ENCODE measurements at regions not wholly inside any gene's neighbourhood (a gene's known extent, or its start where the extent isn't known, plus 50 kb on each side); places are given as distances from the start of the nearest gene placed in this dataset.

- Mint-ChIP-seq H3K27ac (ENCODE audit: unreplicated experiment) (no peak overlapping the region), H3K9me3 (ENCODE audit: unreplicated experiment) (no peaks in the 10 kb centered on the region), H3K27me3 (ENCODE audit: unreplicated experiment) (peaks cover 2% of the 10 kb centered on the region), H3K36me3 (ENCODE audit: unreplicated experiment) (no peaks in the 10 kb centered on the region), H3K4me1 (ENCODE audit: low read depth, unreplicated experiment) (no peaks in the 10 kb centered on the region), H3K4me3 (ENCODE audit: unreplicated experiment) (no peak overlapping the region)
- no peak for DNase-seq
- TF ChIP-seq, protein P1, sequence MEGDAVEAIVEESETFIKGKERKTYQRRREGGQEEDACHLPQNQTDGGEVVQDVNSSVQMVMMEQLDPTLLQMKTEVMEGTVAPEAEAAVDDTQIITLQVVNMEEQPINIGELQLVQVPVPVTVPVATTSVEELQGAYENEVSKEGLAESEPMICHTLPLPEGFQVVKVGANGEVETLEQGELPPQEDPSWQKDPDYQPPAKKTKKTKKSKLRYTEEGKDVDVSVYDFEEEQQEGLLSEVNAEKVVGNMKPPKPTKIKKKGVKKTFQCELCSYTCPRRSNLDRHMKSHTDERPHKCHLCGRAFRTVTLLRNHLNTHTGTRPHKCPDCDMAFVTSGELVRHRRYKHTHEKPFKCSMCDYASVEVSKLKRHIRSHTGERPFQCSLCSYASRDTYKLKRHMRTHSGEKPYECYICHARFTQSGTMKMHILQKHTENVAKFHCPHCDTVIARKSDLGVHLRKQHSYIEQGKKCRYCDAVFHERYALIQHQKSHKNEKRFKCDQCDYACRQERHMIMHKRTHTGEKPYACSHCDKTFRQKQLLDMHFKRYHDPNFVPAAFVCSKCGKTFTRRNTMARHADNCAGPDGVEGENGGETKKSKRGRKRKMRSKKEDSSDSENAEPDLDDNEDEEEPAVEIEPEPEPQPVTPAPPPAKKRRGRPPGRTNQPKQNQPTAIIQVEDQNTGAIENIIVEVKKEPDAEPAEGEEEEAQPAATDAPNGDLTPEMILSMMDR (IDR thresholded peaks at IDR 0.05; ENCODE audit: partially characterized antibody, unreplicated experiment): no peak
Observed at GRCh38 chr15:96182736-96183513, 147.6 kb upstream of the NR2F2 start.

DNA sequence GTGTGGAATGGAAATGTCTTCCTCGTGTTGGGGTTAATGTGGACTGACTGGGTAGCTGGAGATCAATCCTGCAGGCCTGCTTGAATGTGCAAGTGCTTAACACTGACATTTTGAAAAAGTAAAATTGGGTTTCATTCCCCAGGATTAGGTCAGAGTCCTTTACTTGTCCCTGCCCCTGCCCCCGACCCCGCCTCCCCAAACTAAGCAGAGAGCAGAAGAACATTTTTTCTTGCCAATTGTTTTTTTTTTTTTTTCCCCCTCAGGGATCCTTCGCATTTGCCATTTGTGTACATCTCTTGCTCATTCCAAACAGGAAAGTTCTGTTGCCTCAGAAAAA, 147.0 kb upstream of the NR2F2 start:
- Mint-ChIP-seq H3K4me1 (ENCODE audit: low read depth, unreplicated experiment) (no peaks in the 10 kb centered on the region), H3K36me3 (ENCODE audit: unreplicated experiment) (no peaks in the 10 kb centered on the region), H3K27me3 (ENCODE audit: unreplicated experiment) (peaks cover 2% of the 10 kb centered on the region), H3K4me3 (ENCODE audit: unreplicated experiment) (no peak overlapping the region), H3K9me3 (ENCODE audit: unreplicated experiment) (no peaks in the 10 kb centered on the region), H3K27ac (ENCODE audit: unreplicated experiment) (no peak overlapping the region)
- TF ChIP-seq, protein P1 (IDR thresholded peaks at IDR 0.05; ENCODE audit: partially characterized antibody, unreplicated experiment): no peak
- DNase-seq: no peak

GRCh38 chr15:96183867-96184266, 146.6 kb upstream of the NR2F2 start:
- Mint-ChIP-seq H3K4me3 (ENCODE audit: unreplicated experiment) (no peak overlapping the region), H3K36me3 (ENCODE audit: unreplicated experiment) (no peaks in the 10 kb centered on the region), H3K27me3 (ENCODE audit: unreplicated experiment) (peaks cover 2% of the 10 kb centered on the region), H3K27ac (ENCODE audit: unreplicated experiment) (no peak overlapping the region), H3K9me3 (ENCODE audit: unreplicated experiment) (no peaks in the 10 kb centered on the region), H3K4me1 (ENCODE audit: low read depth, unreplicated experiment) (no peaks in the 10 kb centered on the region)
- TF ChIP-seq, protein P1 (IDR thresholded peaks at IDR 0.05; ENCODE audit: partially characterized antibody, unreplicated experiment): no peak
- no peak for DNase-seq

DNA sequence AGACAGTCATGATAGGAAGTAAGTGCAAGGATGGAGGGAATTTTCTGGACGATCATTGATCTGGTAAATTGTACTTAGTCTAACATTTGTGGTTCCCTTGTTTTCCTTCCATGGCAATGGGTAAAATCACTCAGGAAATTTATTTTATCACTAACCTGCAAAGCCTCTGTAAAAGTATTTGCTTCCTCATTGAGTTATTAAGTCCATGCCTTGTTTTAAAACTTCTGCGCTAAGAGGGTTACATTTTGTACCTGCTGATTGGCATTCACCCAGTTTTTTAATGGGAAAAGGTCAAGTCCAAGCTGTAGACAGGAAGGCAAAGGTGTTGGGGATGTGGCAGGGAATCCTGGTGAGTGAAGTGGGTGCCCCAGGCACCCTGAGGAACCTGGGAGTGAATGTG, 146.2 kb upstream of the NR2F2 start:
- H3K36me3 Mint-ChIP-seq (ENCODE audit: unreplicated experiment): no peaks in the 10 kb centered on the region
- no peaks in the 10 kb centered on the region for H3K9me3 Mint-ChIP-seq (ENCODE audit: unreplicated experiment)
- peaks cover 2% of the 10 kb centered on the region for H3K27me3 Mint-ChIP-seq (ENCODE audit: unreplicated experiment)
- TF ChIP-seq, protein P1 (IDR thresholded peaks at IDR 0.05; ENCODE audit: partially characterized antibody, unreplicated experiment): no peak
- no peak overlapping the region for H3K4me3 Mint-ChIP-seq (ENCODE audit: unreplicated experiment)
- H3K27ac Mint-ChIP-seq (ENCODE audit: unreplicated experiment): no peak overlapping the region
- no peaks in the 10 kb centered on the region for H3K4me1 Mint-ChIP-seq (ENCODE audit: low read depth, unreplicated experiment)
- DNase-seq: no peak

DNA sequence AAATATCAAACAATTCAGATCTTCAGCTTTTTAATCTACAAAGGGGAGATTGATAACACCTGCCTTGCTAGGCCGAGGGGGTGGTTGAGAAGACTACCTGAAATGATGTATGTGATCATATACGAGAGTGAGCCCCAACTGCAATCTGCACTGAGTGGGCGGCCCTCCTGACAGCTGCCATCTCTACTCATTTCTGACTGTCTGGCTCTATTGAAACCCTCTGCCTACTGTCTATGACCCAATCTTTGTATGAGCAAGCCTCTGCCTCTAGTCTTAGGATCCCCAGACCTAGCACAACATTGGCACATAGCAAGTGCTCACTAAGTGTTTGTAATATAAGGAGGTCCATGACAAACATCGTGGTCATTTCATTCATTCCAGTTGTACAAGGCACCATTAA, 144.4 kb upstream of the NR2F2 start:
- Mint-ChIP-seq H3K27me3 (ENCODE audit: unreplicated experiment) (no peaks in the 10 kb centered on the region), H3K4me1 (ENCODE audit: low read depth, unreplicated experiment) (no peaks in the 10 kb centered on the region), H3K27ac (ENCODE audit: unreplicated experiment) (no peak overlapping the region), H3K4me3 (ENCODE audit: unreplicated experiment) (no peak overlapping the region), H3K36me3 (ENCODE audit: unreplicated experiment) (no peaks in the 10 kb centered on the region), H3K9me3 (ENCODE audit: unreplicated experiment) (no peaks in the 10 kb centered on the region)
- no peak for DNase-seq
- TF ChIP-seq, protein P1 (IDR thresholded peaks at IDR 0.05; ENCODE audit: partially characterized antibody, unreplicated experiment): no peak

All from glutamatergic neuron (in vitro differentiated cells).